IMR-90 (cell line): ENCODE measurements at regions not wholly inside any gene's neighbourhood (a gene's known extent, or its start where the extent isn't known, plus 50 kb on each side); places are given as distances from the start of the nearest gene placed in this dataset.

ENCODE experiments used
- ATAC-seq: fragments of 200-7000 bp; cut with Tn5 transposase; 2 replicates; pipeline ENCODE4 v1.9.1; 2020; ENCODE audit warnings: low read depth, mild to moderate bottlenecking, moderate library complexity
- BruUV-seq: library from RNA; stranded (reverse); fragments of 400-500 nt; replicated peaks from 2 replicates; lab custom pipeline; 2021; lab: Mats Ljungman, UMichigan
- CTCF ChIA-PET: fragments of 300-600 bp; formaldehyde crosslinking; extraction: SDS; loops from one replicate; lab custom pipeline; 2021; ENCODE audit warnings: antibody characterized with exemption; lab: Yijun Ruan, JAX
- POLR2A ChIA-PET: fragments of 300-600 bp; sonication (Branson Sonifier 250); formaldehyde crosslinking; loops from one replicate; lab custom pipeline; 2022; ENCODE audit warnings: antibody characterized with exemption; ENCODE audit not compliant: unreplicated experiment; lab: Charles Lee
- DNase-seq: peaks from one replicate; pipeline ENCODE4 v3.0.0; 2013
- H2AFZ ChIP-seq: replicated peaks from 2 replicates; pipeline ENCODE3; 2013; ENCODE audit warnings: low read length, mild to moderate bottlenecking; ENCODE audit not compliant: poor library complexity
- H2AK5ac ChIP-seq: 2 replicates; pipeline ENCODE4 v1.6.1; 2013; ENCODE audit warnings: low read depth, low read length, inconsistent platforms
- H2AK9ac ChIP-seq: replicated peaks from 2 replicates; pipeline ENCODE3; 2013; ENCODE audit warnings: mild to moderate bottlenecking, low read depth, low read length, moderate library complexity; ENCODE audit not compliant: poor library complexity
- H2BK120ac ChIP-seq: 2 replicates; pipeline ENCODE4 v1.6.1; 2013; ENCODE audit warnings: low read depth, low read length, inconsistent platforms
- H2BK15ac ChIP-seq: 3 replicates; pipeline ENCODE4 v1.6.1; 2013; ENCODE audit warnings: low read depth, low read length, inconsistent platforms
- H2BK20ac ChIP-seq: 2 replicates; pipeline ENCODE4 v1.6.1; 2013; ENCODE audit warnings: low read depth, mild to moderate bottlenecking, inconsistent platforms, low read length, moderate library complexity
- H2BK5ac ChIP-seq: 2 replicates; pipeline ENCODE4 v1.6.1; 2013; ENCODE audit warnings: mild to moderate bottlenecking, low read depth, low read length, inconsistent platforms; ENCODE audit not compliant: poor library complexity, severe bottlenecking
- H3K14ac ChIP-seq: replicated peaks from 2 replicates; pipeline ENCODE4 v1.6.1; 2013; ENCODE audit warnings: low read depth, low read length, inconsistent platforms
- H3K18ac ChIP-seq: 2 replicates; pipeline ENCODE4 v1.6.1; 2013; ENCODE audit warnings: low read depth, low read length, control low read depth
- H3K23ac ChIP-seq: 2 replicates; pipeline ENCODE4 v1.6.1; 2013; ENCODE audit warnings: low read depth, low read length, inconsistent platforms
- H3K27ac ChIP-seq: 2 replicates; pipeline ENCODE4 v1.5.1; 2013; ENCODE audit warnings: mild to moderate bottlenecking, control low read depth, low read length; ENCODE audit not compliant: insufficient read depth
- H3K27me3 ChIP-seq: 2 replicates; pipeline ENCODE4 v1.6.1; 2013; ENCODE audit warnings: low read length; ENCODE audit not compliant: control insufficient read depth, insufficient read depth
- H3K36me3 ChIP-seq: 2 replicates; pipeline ENCODE4 v1.6.1; 2013; ENCODE audit warnings: low read length, mixed read lengths; ENCODE audit not compliant: control insufficient read depth, insufficient read depth
- H3K4ac ChIP-seq: 2 replicates; pipeline ENCODE4 v1.6.1; 2013; ENCODE audit warnings: low read depth, low read length, inconsistent platforms
- H3K4me1 ChIP-seq: 2 replicates; pipeline ENCODE4 v1.6.1; 2013; ENCODE audit warnings: low read length, mixed read lengths; ENCODE audit not compliant: control insufficient read depth, insufficient read depth
- H3K4me2 ChIP-seq: 2 replicates; pipeline ENCODE4 v1.6.1; 2013; ENCODE audit warnings: low read depth, mild to moderate bottlenecking, control low read depth, low read length, moderate library complexity
- H3K4me3 ChIP-seq: 2 replicates; pipeline ENCODE4 v1.5.1; 2013; ENCODE audit warnings: low read depth, mild to moderate bottlenecking, control low read depth, low read length, moderate library complexity; ENCODE audit not compliant: insufficient read depth
- H3K56ac ChIP-seq: 2 replicates; pipeline ENCODE4 v1.6.1; 2013; ENCODE audit warnings: low read length, inconsistent platforms; ENCODE audit not compliant: insufficient read depth; ENCODE audit errors: extremely low read depth
- H3K79me1 ChIP-seq, 2 experiments: 2 replicates each; pipeline ENCODE4 v1.6.1; 2013; ENCODE audit warnings: low read length in 2 of 2, inconsistent platforms in 1 of 2, low read depth in 1 of 2
- H3K9ac ChIP-seq: 2 replicates; pipeline ENCODE4 v1.6.1; 2013; ENCODE audit warnings: low read depth, low read length, control low read depth
- H3K9me1 ChIP-seq: 2 replicates; pipeline ENCODE4 v1.6.1; 2013; ENCODE audit warnings: low read length, inconsistent platforms; ENCODE audit not compliant: insufficient read depth
- H3K9me3 ChIP-seq: 2 replicates; pipeline ENCODE4 v1.6.1; 2013; ENCODE audit warnings: low read length; ENCODE audit not compliant: control insufficient read depth, insufficient read depth
- H4K20me1 ChIP-seq: 2 replicates; pipeline ENCODE4 v1.6.1; 2013; ENCODE audit warnings: low read length, inconsistent platforms; ENCODE audit not compliant: insufficient read depth
- H4K5ac ChIP-seq: 2 replicates; pipeline ENCODE4 v1.6.1; 2013; ENCODE audit warnings: mild to moderate bottlenecking, low read depth, low read length, control low read depth
- H4K8ac ChIP-seq, 2 experiments: 2 replicates each; pipeline ENCODE4 v1.6.1; 2013; ENCODE audit warnings: low read depth in 2 of 2, low read length in 2 of 2, control low read depth in 1 of 2, inconsistent platforms in 1 of 2
- H4K91ac ChIP-seq: 2 replicates; pipeline ENCODE4 v1.6.1; 2013; ENCODE audit warnings: low read depth, low read length, inconsistent platforms; ENCODE audit not compliant: insufficient read depth
- BHLHE40 ChIP-seq: fragments of 150-350 bp; IDR thresholded peaks from 2 replicates; pipeline ENCODE4 v1.6.1; 2016; ENCODE audit warnings: mild to moderate bottlenecking, low read depth, low read length
- CEBPB ChIP-seq: IDR thresholded peaks from 2 replicates; pipeline ENCODE4 v1.6.1; 2012; ENCODE audit warnings: low read depth, low read length, improper control_type of control experiment
- CHD1 ChIP-seq: IDR thresholded peaks from 2 replicates; pipeline ENCODE4 v1.6.1; 2012; ENCODE audit warnings: low read depth, low read length, improper control_type of control experiment
- FOS ChIP-seq: fragments of 150-350 bp; IDR thresholded peaks from 2 replicates; pipeline ENCODE4 v1.6.1; 2016; ENCODE audit warnings: low read depth, low read length
- MAFK ChIP-seq: IDR thresholded peaks from 2 replicates; pipeline ENCODE4 v1.6.1; 2012; ENCODE audit warnings: low read depth, low read length, improper control_type of control experiment
- MAZ ChIP-seq: IDR thresholded peaks from 2 replicates; pipeline ENCODE4 v1.6.1; 2012; ENCODE audit warnings: low read depth, mild to moderate bottlenecking, low read length, improper control_type of control experiment, moderate library complexity, borderline replicate concordance
- MXI1 ChIP-seq: IDR thresholded peaks from 2 replicates; pipeline ENCODE4 v1.6.1; 2012; ENCODE audit warnings: low read depth, mild to moderate bottlenecking, low read length, moderate library complexity, borderline replicate concordance
- NFE2L2 ChIP-seq: fragments of 150-350 bp; IDR thresholded peaks from 2 replicates; pipeline ENCODE4 v1.6.1; 2016; ENCODE audit warnings: low read depth, mild to moderate bottlenecking, low read length
- POLR2A ChIP-seq: IDR thresholded peaks from 2 replicates; pipeline ENCODE4 v1.6.1; 2012; ENCODE audit warnings: mild to moderate bottlenecking, low read depth, low read length
- RAD21 ChIP-seq: IDR thresholded peaks from 2 replicates; pipeline ENCODE4 v1.6.1; 2012; ENCODE audit warnings: low read length, improper control_type of control experiment
- RCOR1 ChIP-seq: IDR thresholded peaks from 2 replicates; pipeline ENCODE4 v1.6.1; 2012; ENCODE audit warnings: mild to moderate bottlenecking, low read length, improper control_type of control experiment; ENCODE audit not compliant: insufficient replicate concordance
- RFX5 ChIP-seq: IDR thresholded peaks from 2 replicates; pipeline ENCODE4 v1.8.0; 2012; ENCODE audit warnings: low read depth, mild to moderate bottlenecking, low read length, moderate library complexity
- SMC3 ChIP-seq: fragments of 150-350 bp; IDR thresholded peaks from 2 replicates; pipeline ENCODE4 v1.6.1; 2016; ENCODE audit warnings: low read depth, mild to moderate bottlenecking, antibody characterized with exemption, low read length, moderate library complexity
- dilution Hi-C: fragments of 300-500 bp; cut with HindIII; formaldehyde crosslinking; loops from one replicate; pipeline ENCODE4 v1.14.3; 2018; ENCODE audit warnings: low sequenced_read_pairs; ENCODE audit not compliant: unreplicated experiment
- in situ Hi-C: fragments of 300-500 bp; cut with MboI; formaldehyde crosslinking; loops from 3 replicates; pipeline ENCODE4 v1.14.3; 2019; ENCODE audit warnings: low sequenced_read_pairs, inconsistent platforms, mixed read lengths
- intact Hi-C: fragments of 100-400 bp; cut with micrococcal nuclease; formaldehyde crosslinking; loops from 2 replicates; pipeline ENCODE4 v1.10.0; 2022
- TF ChIP-seq, protein P1 (sequence below): fragments of 150-350 bp; IDR thresholded peaks from 2 replicates; pipeline ENCODE4 v1.6.1; 2017; ENCODE audit warnings: mild to moderate bottlenecking, antibody characterized with exemption, low read length, low read depth
- TF ChIP-seq, protein P2 (sequence below): conservative IDR thresholded peaks from 2 replicates; pipeline ENCODE4 v1.5.1; 2012; ENCODE audit warnings: mild to moderate bottlenecking, low read depth, low read length, improper control_type of control experiment
- TF ChIP-seq, protein P3 (sequence below): fragments of 150-350 bp; IDR thresholded peaks from 2 replicates; pipeline ENCODE4 v1.6.1; 2016; ENCODE audit warnings: low read depth, mild to moderate bottlenecking, low read length, moderate library complexity, borderline replicate concordance

DNA sequence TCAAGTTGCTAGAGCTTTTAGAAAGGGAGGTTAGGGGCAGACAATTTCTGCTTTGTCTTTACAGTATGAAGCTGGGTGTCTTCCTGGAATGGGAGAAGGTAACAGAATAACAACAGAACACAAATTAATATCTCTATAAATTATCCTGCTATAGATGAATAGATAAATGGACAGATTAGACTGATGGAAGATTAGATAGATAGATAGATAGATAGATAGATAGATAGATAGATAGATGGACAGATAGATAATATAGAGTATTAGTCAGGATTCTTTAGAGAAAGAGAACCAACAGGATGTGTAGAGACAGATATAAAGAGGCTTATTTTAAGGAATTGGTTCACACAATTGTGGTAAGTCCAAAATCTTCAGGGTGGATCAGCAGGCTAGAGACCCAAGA is 302.2 kb downstream of the BCL11A start:
- no peak for DNase-seq
- CTCF ChIA-PET: no interaction called here
- Histone ChIP-seq H2BK120ac (no peak overlapping the region), H3K27ac (no peak overlapping the region), H4K91ac (no peak overlapping the region), H3K56ac (no peak overlapping the region), H2BK20ac (no peak overlapping the region), H3K36me3 (no peaks in the 10 kb centered on the region), H3K4ac (no peak overlapping the region), H3K9ac (no peak overlapping the region), H2AK9ac (no peak overlapping the region), H3K9me1 (no peaks in the 10 kb centered on the region), H4K5ac (no peak overlapping the region), H3K14ac (no peak overlapping the region), H2AFZ (no peak overlapping the region), H3K4me3 (no peak overlapping the region), H3K9me3 (no peaks in the 10 kb centered on the region), H3K18ac (no peak overlapping the region), H2AK5ac (no peak overlapping the region), H3K79me1 (no peaks in the 10 kb centered on the region), H3K23ac (no peak overlapping the region), H2BK15ac (no peak overlapping the region), H4K20me1 (no peaks in the 10 kb centered on the region), H3K4me2 (no peak overlapping the region), H3K4me1 (no peaks in the 10 kb centered on the region), H2BK5ac (no peak overlapping the region), H4K8ac (no peak overlapping the region), H3K27me3 (no peaks in the 10 kb centered on the region)
- BruUV-seq: no TSS peak
- dilution Hi-C loops (no loop called here), in situ Hi-C loops (no loop called here), intact Hi-C loops (no loop called here)
- no peak for ATAC-seq
- POLR2A ChIA-PET: no interaction called here
- no peak for TF ChIP-seq RAD21
- TF ChIP-seq, protein P1, sequence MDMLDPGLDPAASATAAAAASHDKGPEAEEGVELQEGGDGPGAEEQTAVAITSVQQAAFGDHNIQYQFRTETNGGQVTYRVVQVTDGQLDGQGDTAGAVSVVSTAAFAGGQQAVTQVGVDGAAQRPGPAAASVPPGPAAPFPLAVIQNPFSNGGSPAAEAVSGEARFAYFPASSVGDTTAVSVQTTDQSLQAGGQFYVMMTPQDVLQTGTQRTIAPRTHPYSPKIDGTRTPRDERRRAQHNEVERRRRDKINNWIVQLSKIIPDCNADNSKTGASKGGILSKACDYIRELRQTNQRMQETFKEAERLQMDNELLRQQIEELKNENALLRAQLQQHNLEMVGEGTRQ: no peak
- no peak for TF ChIP-seq MAFK
- TF ChIP-seq NFE2L2: no peak
- TF ChIP-seq, protein P2, sequence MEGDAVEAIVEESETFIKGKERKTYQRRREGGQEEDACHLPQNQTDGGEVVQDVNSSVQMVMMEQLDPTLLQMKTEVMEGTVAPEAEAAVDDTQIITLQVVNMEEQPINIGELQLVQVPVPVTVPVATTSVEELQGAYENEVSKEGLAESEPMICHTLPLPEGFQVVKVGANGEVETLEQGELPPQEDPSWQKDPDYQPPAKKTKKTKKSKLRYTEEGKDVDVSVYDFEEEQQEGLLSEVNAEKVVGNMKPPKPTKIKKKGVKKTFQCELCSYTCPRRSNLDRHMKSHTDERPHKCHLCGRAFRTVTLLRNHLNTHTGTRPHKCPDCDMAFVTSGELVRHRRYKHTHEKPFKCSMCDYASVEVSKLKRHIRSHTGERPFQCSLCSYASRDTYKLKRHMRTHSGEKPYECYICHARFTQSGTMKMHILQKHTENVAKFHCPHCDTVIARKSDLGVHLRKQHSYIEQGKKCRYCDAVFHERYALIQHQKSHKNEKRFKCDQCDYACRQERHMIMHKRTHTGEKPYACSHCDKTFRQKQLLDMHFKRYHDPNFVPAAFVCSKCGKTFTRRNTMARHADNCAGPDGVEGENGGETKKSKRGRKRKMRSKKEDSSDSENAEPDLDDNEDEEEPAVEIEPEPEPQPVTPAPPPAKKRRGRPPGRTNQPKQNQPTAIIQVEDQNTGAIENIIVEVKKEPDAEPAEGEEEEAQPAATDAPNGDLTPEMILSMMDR: no peak
- TF ChIP-seq MXI1: no peak
- TF ChIP-seq BHLHE40: no peak
- no peak for TF ChIP-seq FOS
- no peak for TF ChIP-seq RCOR1
- TF ChIP-seq CEBPB: no peak
- TF ChIP-seq MAZ: no peak
- TF ChIP-seq CHD1: no peak
- TF ChIP-seq RFX5: no peak
- no peak for TF ChIP-seq SMC3
- no peak for TF ChIP-seq POLR2A
- TF ChIP-seq, protein P3, sequence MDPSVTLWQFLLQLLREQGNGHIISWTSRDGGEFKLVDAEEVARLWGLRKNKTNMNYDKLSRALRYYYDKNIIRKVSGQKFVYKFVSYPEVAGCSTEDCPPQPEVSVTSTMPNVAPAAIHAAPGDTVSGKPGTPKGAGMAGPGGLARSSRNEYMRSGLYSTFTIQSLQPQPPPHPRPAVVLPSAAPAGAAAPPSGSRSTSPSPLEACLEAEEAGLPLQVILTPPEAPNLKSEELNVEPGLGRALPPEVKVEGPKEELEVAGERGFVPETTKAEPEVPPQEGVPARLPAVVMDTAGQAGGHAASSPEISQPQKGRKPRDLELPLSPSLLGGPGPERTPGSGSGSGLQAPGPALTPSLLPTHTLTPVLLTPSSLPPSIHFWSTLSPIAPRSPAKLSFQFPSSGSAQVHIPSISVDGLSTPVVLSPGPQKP: no peak
